ENCODE measurements at regions not wholly inside any gene's neighbourhood (a gene's known extent, or its start where the extent isn't known, plus 50 kb on each side); places are given as distances from the start of the nearest gene placed in this dataset.

DNA sequence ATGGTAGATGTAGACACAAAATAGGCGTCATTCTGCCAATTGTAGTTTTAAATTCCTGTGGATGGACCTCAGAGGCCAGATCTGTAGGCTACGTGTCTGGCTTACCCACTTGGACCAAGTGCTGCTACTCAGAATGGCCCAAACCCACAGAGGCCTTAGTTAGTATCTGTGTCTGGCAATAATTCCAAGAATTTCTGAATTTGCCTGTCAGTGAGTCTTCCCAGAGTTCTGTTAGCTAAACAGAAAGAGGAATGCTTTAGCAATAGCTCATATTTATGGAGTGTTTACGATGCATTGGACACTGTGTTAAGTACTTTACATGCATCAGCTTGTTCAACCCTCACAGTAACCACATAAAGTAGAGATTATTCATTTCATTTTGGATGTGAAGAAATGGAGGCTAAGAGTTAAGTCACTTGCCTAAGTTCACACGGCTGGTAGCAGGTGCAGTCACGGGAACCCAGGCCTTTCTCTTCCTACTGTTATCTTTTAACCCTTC is 231.8 kb downstream of the PTEN start (continued):
- TF ChIP-seq, protein P1, sequence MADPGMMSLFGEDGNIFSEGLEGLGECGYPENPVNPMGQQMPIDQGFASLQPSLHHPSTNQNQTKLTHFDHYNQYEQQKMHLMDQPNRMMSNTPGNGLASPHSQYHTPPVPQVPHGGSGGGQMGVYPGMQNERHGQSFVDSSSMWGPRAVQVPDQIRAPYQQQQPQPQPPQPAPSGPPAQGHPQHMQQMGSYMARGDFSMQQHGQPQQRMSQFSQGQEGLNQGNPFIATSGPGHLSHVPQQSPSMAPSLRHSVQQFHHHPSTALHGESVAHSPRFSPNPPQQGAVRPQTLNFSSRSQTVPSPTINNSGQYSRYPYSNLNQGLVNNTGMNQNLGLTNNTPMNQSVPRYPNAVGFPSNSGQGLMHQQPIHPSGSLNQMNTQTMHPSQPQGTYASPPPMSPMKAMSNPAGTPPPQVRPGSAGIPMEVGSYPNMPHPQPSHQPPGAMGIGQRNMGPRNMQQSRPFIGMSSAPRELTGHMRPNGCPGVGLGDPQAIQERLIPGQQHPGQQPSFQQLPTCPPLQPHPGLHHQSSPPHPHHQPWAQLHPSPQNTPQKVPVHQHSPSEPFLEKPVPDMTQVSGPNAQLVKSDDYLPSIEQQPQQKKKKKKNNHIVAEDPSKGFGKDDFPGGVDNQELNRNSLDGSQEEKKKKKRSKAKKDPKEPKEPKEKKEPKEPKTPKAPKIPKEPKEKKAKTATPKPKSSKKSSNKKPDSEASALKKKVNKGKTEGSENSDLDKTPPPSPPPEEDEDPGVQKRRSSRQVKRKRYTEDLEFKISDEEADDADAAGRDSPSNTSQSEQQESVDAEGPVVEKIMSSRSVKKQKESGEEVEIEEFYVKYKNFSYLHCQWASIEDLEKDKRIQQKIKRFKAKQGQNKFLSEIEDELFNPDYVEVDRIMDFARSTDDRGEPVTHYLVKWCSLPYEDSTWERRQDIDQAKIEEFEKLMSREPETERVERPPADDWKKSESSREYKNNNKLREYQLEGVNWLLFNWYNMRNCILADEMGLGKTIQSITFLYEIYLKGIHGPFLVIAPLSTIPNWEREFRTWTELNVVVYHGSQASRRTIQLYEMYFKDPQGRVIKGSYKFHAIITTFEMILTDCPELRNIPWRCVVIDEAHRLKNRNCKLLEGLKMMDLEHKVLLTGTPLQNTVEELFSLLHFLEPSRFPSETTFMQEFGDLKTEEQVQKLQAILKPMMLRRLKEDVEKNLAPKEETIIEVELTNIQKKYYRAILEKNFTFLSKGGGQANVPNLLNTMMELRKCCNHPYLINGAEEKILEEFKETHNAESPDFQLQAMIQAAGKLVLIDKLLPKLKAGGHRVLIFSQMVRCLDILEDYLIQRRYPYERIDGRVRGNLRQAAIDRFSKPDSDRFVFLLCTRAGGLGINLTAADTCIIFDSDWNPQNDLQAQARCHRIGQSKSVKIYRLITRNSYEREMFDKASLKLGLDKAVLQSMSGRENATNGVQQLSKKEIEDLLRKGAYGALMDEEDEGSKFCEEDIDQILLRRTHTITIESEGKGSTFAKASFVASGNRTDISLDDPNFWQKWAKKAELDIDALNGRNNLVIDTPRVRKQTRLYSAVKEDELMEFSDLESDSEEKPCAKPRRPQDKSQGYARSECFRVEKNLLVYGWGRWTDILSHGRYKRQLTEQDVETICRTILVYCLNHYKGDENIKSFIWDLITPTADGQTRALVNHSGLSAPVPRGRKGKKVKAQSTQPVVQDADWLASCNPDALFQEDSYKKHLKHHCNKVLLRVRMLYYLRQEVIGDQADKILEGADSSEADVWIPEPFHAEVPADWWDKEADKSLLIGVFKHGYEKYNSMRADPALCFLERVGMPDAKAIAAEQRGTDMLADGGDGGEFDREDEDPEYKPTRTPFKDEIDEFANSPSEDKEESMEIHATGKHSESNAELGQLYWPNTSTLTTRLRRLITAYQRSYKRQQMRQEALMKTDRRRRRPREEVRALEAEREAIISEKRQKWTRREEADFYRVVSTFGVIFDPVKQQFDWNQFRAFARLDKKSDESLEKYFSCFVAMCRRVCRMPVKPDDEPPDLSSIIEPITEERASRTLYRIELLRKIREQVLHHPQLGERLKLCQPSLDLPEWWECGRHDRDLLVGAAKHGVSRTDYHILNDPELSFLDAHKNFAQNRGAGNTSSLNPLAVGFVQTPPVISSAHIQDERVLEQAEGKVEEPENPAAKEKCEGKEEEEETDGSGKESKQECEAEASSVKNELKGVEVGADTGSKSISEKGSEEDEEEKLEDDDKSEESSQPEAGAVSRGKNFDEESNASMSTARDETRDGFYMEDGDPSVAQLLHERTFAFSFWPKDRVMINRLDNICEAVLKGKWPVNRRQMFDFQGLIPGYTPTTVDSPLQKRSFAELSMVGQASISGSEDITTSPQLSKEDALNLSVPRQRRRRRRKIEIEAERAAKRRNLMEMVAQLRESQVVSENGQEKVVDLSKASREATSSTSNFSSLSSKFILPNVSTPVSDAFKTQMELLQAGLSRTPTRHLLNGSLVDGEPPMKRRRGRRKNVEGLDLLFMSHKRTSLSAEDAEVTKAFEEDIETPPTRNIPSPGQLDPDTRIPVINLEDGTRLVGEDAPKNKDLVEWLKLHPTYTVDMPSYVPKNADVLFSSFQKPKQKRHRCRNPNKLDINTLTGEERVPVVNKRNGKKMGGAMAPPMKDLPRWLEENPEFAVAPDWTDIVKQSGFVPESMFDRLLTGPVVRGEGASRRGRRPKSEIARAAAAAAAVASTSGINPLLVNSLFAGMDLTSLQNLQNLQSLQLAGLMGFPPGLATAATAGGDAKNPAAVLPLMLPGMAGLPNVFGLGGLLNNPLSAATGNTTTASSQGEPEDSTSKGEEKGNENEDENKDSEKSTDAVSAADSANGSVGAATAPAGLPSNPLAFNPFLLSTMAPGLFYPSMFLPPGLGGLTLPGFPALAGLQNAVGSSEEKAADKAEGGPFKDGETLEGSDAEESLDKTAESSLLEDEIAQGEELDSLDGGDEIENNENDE (IDR thresholded peaks at IDR 0.05; ENCODE audit: insufficient replicate concordance, low read length), result no peak
- TF ChIP-seq EGR1 (IDR thresholded peaks at IDR 0.05; ENCODE audit: borderline replicate concordance, low read depth, low read length) (no peak), NANOG (IDR thresholded peaks at IDR 0.05; ENCODE audit: insufficient read depth, low read depth, low read length, poor library complexity, severe bottlenecking) (no peak), FOSL1 (IDR thresholded peaks at IDR 0.05; ENCODE audit: insufficient read depth, low read depth, low read length) (no peak), SRF (IDR thresholded peaks at IDR 0.05; ENCODE audit: low read depth, low read length) (no peak), TAF7 (optimal IDR thresholded peaks at IDR 0.05; ENCODE audit: borderline replicate concordance, low read depth, low read length) (no peak), JUN (IDR thresholded peaks at IDR 0.05; ENCODE audit: low read depth, low read length) (no peak), POLR2A (IDR thresholded peaks at IDR 0.05; ENCODE audit: control extremely low read depth in 1 of 2, low read depth in 2 of 2, low read length in 2 of 2) (no peak), SP2 (IDR thresholded peaks at IDR 0.05; ENCODE audit: low read length) (no peak), SAP30 (IDR thresholded peaks at IDR 0.05; ENCODE audit: insufficient read depth, insufficient replicate concordance, low read length) (no peak)
- TF ChIP-seq, protein P2, sequence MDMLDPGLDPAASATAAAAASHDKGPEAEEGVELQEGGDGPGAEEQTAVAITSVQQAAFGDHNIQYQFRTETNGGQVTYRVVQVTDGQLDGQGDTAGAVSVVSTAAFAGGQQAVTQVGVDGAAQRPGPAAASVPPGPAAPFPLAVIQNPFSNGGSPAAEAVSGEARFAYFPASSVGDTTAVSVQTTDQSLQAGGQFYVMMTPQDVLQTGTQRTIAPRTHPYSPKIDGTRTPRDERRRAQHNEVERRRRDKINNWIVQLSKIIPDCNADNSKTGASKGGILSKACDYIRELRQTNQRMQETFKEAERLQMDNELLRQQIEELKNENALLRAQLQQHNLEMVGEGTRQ (IDR thresholded peaks at IDR 0.05; ENCODE audit: low read length), result no peak

Measured in H1 (cell line).